Endothelial cell of hepatic sinusoid (primary cell): ENCODE measurements at regions not wholly inside any gene's neighbourhood (a gene's known extent, or its start where the extent isn't known, plus 50 kb on each side); places are given as distances from the start of the nearest gene placed in this dataset.

Experiments
- in situ Hi-C: cut with HindIII; loops from 2 replicates; pipeline ENCODE4 v1.10.0; 2017; ENCODE audit warnings: low sequenced_read_pairs

GRCh38 chr4:36709991-36710390 is 428.6 kb downstream of the DTHD1 start:
- in situ Hi-C loops, result no loop called here

- in situ Hi-C loops, result no loop called here
Observed at GRCh38 chr4:36712013-36712412, 430.6 kb downstream of the DTHD1 start.

GRCh38 chr4:36716874-36717273 is 435.5 kb downstream of the DTHD1 start:
- in situ Hi-C loops, result no loop called here

GRCh38 chr4:36719425-36719824 is 438.0 kb downstream of the DTHD1 start:
- in situ Hi-C loops, result no loop called here

GRCh38 chr4:36722986-36723385 is 441.6 kb downstream of the DTHD1 start:
- in situ Hi-C loops, result no loop called here

GRCh38 chr4:36734334-36734733 is 452.9 kb downstream of the DTHD1 start:
- in situ Hi-C loops, result no loop called here

GRCh38 chr4:36737691-36738090 is 456.3 kb downstream of the DTHD1 start:
- in situ Hi-C loops, result no loop called here

- in situ Hi-C loops, result no loop called here
Observed at GRCh38 chr4:36740796-36741310, 459.4 kb downstream of the DTHD1 start.

GRCh38 chr4:36747277-36748129 is 466.1 kb downstream of the DTHD1 start:
- in situ Hi-C loops, result no loop called here

GRCh38 chr4:36753048-36753447 is 471.6 kb downstream of the DTHD1 start:
- in situ Hi-C loops, result no loop called here

GRCh38 chr4:36757580-36758311 is 476.3 kb downstream of the DTHD1 start:
- in situ Hi-C loops, result no loop called here

GRCh38 chr4:36758312-36759178 is 477.1 kb downstream of the DTHD1 start:
- in situ Hi-C loops, result no loop called here

GRCh38 chr4:36761607-36762006 is 480.2 kb downstream of the DTHD1 start:
- in situ Hi-C loops, result no loop called here

- in situ Hi-C loops, result no loop called here
Observed at GRCh38 chr4:36763814-36764213, 480.7 kb upstream of the NWD2 start.

- in situ Hi-C loops, result no loop called here
Observed at GRCh38 chr4:36767596-36767995, 476.9 kb upstream of the NWD2 start.

GRCh38 chr4:36771411-36772153 is 473.0 kb upstream of the NWD2 start:
- in situ Hi-C loops, result no loop called here

- in situ Hi-C loops, result no loop called here
Observed at GRCh38 chr4:36772154-36772516, 472.4 kb upstream of the NWD2 start.

GRCh38 chr4:36773467-36773866 is 471.1 kb upstream of the NWD2 start:
- in situ Hi-C loops, result no loop called here

GRCh38 chr4:36775544-36775943 is 469.0 kb upstream of the NWD2 start:
- in situ Hi-C loops, result no loop called here

- in situ Hi-C loops, result no loop called here
Observed at GRCh38 chr4:36779601-36780000, 464.9 kb upstream of the NWD2 start.
